Activated CD4-positive, CD25-positive, alpha-beta regulatory T cell treated with anti-CD3 and anti-CD28 coated beads, Interleukin-2, amount 50 U/mL, for 16 hours (primary cell): ENCODE measurements at regions not wholly inside any gene's neighbourhood (a gene's known extent, or its start where the extent isn't known, plus 50 kb on each side); places are given as distances from the start of the nearest gene placed in this dataset.
"Not testable (repeated sequence)": the region's sequence is repeated elsewhere in the genome, so short reads cannot be mapped to it uniquely, and the experiment has no call there.

ENCODE experiments used
- DNase-seq: peaks from one replicate; pipeline ENCODE4 v3.0.0-alpha.2; 2020; ENCODE audit warnings: low read depth, low spot score

- peak; percentile 11 for DNase-seq
These were observed 234.9 kb upstream of the MCHR2 start for GRCh38 chr6:100228834-100229441.

GRCh38 chr6:100228437-100228833 is 234.4 kb upstream of the MCHR2 start:
- no peak for DNase-seq

- DNase-seq, result no peak
These were observed 232.8 kb upstream of the MCHR2 start for GRCh38 chr6:100226811-100227210.

- not testable (repeated sequence) for DNase-seq
These were observed 229.9 kb upstream of the MCHR2 start for GRCh38 chr6:100223952-100224351.

GRCh38 chr6:100220543-100220942 is 226.5 kb upstream of the MCHR2 start:
- no peak for DNase-seq

- no peak for DNase-seq
These were observed 223.4 kb upstream of the MCHR2 start for GRCh38 chr6:100217225-100218012.

GRCh38 chr6:100216760-100217159 is 222.7 kb upstream of the MCHR2 start:
- no peak for DNase-seq

- DNase-seq, result no peak
These were observed 218.1 kb upstream of the MCHR2 start for GRCh38 chr6:100212131-100212530.

- DNase-seq, result no peak
These were observed 216.4 kb upstream of the MCHR2 start for GRCh38 chr6:100210137-100211117.

- no peak for DNase-seq
These were observed 215.5 kb upstream of the MCHR2 start for GRCh38 chr6:100209323-100210136.

GRCh38 chr6:100203400-100203799 is 209.4 kb upstream of the MCHR2 start:
- DNase-seq, result no peak

GRCh38 chr6:100202417-100203194 is 208.6 kb upstream of the MCHR2 start:
- no peak for DNase-seq

GRCh38 chr6:100196214-100196982 is 202.4 kb upstream of the MCHR2 start:
- not testable (repeated sequence) for DNase-seq

- not testable (repeated sequence) for DNase-seq
These were observed 201.2 kb upstream of the MCHR2 start for GRCh38 chr6:100195244-100195643.

- no peak for DNase-seq
These were observed 200.5 kb upstream of the MCHR2 start for GRCh38 chr6:100194535-100194934.

GRCh38 chr6:100188754-100189153 is 194.7 kb upstream of the MCHR2 start:
- no peak for DNase-seq

- DNase-seq, result no peak
These were observed 192.5 kb upstream of the MCHR2 start for GRCh38 chr6:100186552-100186951.

GRCh38 chr6:100185615-100186014 is 191.6 kb upstream of the MCHR2 start:
- no peak for DNase-seq

GRCh38 chr6:100184473-100184872 is 190.4 kb upstream of the MCHR2 start:
- DNase-seq, result no peak

GRCh38 chr6:100182313-100182712 is 188.3 kb upstream of the MCHR2 start:
- DNase-seq, result no peak
